Muscle layer of duodenum (tissue), 2 donors: ENCODE measurements at regions not wholly inside any gene's neighbourhood (a gene's known extent, or its start where the extent isn't known, plus 50 kb on each side); places are given as distances from the start of the nearest gene placed in this dataset.

Source experiments
- H3K27ac ChIP-seq: one replicate; pipeline ENCODE4 v1.7.0; 2013; ENCODE audit warnings: mild to moderate bottlenecking, low read length
- H3K27me3 ChIP-seq: one replicate; pipeline ENCODE4 v1.7.0; 2013; ENCODE audit warnings: low read depth, mild to moderate bottlenecking, control low read depth, low read length
- H3K36me3 ChIP-seq, 2 donors: one replicate each; pipeline ENCODE4 v1.7.0; 2013; ENCODE audit warnings: low read length in 2 of 2, control low read depth in 1 of 2, mild to moderate bottlenecking in 1 of 2; ENCODE audit not compliant: insufficient read depth in 2 of 2, control insufficient read depth in 1 of 2
- H3K4me1 ChIP-seq, 2 donors: one replicate each; pipeline ENCODE4 v1.7.0; 2013; ENCODE audit warnings: low read length in 2 of 2, mild to moderate bottlenecking in 2 of 2, control low read depth in 1 of 2, moderate library complexity in 1 of 2; ENCODE audit not compliant: insufficient read depth in 2 of 2, control insufficient read depth in 1 of 2
- H3K4me3 ChIP-seq, 2 donors: one replicate each; pipeline ENCODE4 v1.7.0; 2013; ENCODE audit warnings: low read length in 2 of 2, low read depth in 1 of 2, mild to moderate bottlenecking in 1 of 2
- H3K9me3 ChIP-seq, 2 donors: one replicate each; pipeline ENCODE4 v1.7.0; 2013; ENCODE audit warnings: low read length in 2 of 2, control low read depth in 1 of 2, mild to moderate bottlenecking in 1 of 2; ENCODE audit not compliant: control insufficient read depth in 1 of 2
- donor health status: healthy.

GRCh38 chrX:42242004-42242403 is 318.6 kb upstream of the CASK start:
- Histone ChIP-seq H3K27ac (no peak overlapping the region), H3K4me1 (no peaks in the 10 kb centered on the region), H3K4me3 (no peak overlapping the region), H3K36me3 (no peaks in the 10 kb centered on the region), H3K9me3 (no peaks in the 10 kb centered on the region), H3K27me3 (no peaks in the 10 kb centered on the region)

DNA sequence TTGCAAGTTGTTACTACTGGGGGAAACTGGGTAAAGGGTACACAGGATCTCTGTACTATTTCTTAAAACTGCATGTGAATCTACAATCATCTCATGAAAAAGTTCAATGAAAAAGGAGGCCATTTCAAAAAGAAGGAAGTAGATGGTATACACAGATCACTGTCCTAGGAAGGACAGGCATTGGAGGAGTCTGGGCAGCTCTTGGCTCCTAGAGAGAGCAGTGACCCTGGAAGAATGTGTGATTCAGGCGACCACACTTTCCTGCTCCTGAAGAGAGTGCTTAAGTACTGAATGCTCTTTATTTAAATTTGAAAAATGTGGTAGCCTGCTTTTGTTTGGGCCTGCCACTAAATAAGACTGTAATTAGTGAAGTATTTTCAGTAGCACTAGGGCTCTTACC is 318.1 kb upstream of the CASK start:
- no peaks in the 10 kb centered on the region for H3K27me3 ChIP-seq
- H3K9me3 ChIP-seq = no peaks in the 10 kb centered on the region
- no peak overlapping the region for H3K27ac ChIP-seq
- H3K4me3 ChIP-seq = no peak overlapping the region
- no peaks in the 10 kb centered on the region for H3K36me3 ChIP-seq
- H3K4me1 ChIP-seq = no peaks in the 10 kb centered on the region

- H3K27ac ChIP-seq = no peak overlapping the region
- no peaks in the 10 kb centered on the region for H3K36me3 ChIP-seq
- H3K27me3 ChIP-seq = no peaks in the 10 kb centered on the region
- H3K4me1 ChIP-seq = no peaks in the 10 kb centered on the region
- no peaks in the 10 kb centered on the region for H3K9me3 ChIP-seq
- no peak overlapping the region for H3K4me3 ChIP-seq
These were observed 314.6 kb upstream of the CASK start for GRCh38 chrX:42237956-42238355.

GRCh38 chrX:42229533-42229932 is 306.2 kb upstream of the CASK start:
- H3K36me3 ChIP-seq = no peaks in the 10 kb centered on the region
- no peaks in the 10 kb centered on the region for H3K9me3 ChIP-seq
- H3K27ac ChIP-seq = no peak overlapping the region
- H3K27me3 ChIP-seq = no peaks in the 10 kb centered on the region
- no peak overlapping the region for H3K4me3 ChIP-seq
- H3K4me1 ChIP-seq = no peaks in the 10 kb centered on the region

GRCh38 chrX:42220666-42221065 is 297.3 kb upstream of the CASK start:
- no peaks in the 10 kb centered on the region for H3K9me3 ChIP-seq
- H3K4me3 ChIP-seq = no peak overlapping the region
- H3K36me3 ChIP-seq = no peaks in the 10 kb centered on the region
- H3K4me1 ChIP-seq = no peaks in the 10 kb centered on the region
- no peaks in the 10 kb centered on the region for H3K27me3 ChIP-seq
- H3K27ac ChIP-seq = no peak overlapping the region

GRCh38 chrX:42220083-42220482 is 296.7 kb upstream of the CASK start:
- Histone ChIP-seq H3K4me1 (no peaks in the 10 kb centered on the region), H3K36me3 (no peaks in the 10 kb centered on the region), H3K27me3 (no peaks in the 10 kb centered on the region), H3K27ac (no peak overlapping the region), H3K4me3 (no peak overlapping the region), H3K9me3 (no peaks in the 10 kb centered on the region)

DNA sequence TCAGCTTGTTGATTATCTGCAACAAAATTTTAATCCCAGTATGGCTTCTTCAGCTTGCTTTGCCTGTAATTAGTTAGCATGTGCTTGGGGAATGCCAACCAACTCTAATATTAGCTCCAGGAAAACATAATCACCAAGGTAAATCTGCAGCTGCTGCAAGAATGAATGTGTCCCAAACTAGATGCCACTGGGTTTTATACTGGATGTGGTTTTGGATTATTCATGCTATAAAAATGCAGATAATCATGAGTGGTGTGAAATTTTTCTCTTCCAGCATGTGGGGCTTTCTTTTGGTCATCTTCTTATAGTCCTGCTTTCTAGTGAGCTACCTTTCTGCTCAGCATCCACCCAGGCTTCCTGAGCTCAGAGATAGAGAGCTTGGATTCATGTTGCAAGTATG is 295.9 kb upstream of the CASK start:
- Histone ChIP-seq H3K36me3 (no peaks in the 10 kb centered on the region), H3K4me3 (no peak overlapping the region), H3K4me1 (no peaks in the 10 kb centered on the region), H3K27ac (no peak overlapping the region), H3K9me3 (no peaks in the 10 kb centered on the region), H3K27me3 (no peaks in the 10 kb centered on the region)

DNA sequence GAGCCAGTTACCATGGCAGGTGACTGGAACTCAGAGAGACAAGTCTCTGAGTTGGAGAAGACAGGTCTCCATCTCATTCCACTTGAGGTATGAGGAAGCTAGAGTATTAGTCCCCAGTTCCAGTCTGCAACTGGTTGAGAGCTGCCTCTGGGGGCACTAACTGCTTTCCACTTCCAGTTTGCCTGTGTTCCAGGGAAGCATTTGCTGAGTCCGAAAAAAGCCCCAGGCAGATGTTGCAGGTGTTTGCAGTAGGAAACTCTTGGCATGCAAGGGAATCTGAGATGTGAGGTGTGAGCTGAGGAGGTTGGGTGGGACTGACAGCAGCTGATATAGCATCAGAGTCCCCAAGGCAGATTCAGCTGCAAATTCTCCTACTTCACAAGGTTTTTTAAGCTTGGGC is 272.2 kb upstream of the CASK start:
- H3K9me3 ChIP-seq = no peaks in the 10 kb centered on the region
- H3K36me3 ChIP-seq = no peaks in the 10 kb centered on the region
- no peaks in the 10 kb centered on the region for H3K4me1 ChIP-seq
- H3K27ac ChIP-seq = no peak overlapping the region
- H3K4me3 ChIP-seq = no peak overlapping the region
- H3K27me3 ChIP-seq = no peaks in the 10 kb centered on the region

DNA sequence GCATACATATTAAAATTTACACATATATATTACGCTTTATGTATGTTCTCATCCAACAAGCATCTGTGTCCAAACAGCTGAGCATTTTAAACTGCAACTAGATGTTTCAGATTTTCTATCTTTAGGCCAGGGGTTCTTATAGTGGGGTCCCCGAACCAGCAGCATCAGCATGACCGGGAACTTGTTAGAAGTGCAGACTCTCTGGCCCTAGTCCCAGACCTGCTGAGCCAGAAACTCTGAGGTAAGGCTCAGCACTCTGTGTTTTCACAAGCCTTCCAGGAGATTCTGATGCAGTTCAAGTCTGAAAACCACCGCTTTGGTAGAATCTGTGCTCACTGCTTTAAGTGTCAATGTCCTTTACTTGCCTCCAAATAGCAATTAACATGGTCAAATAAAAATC is 266.2 kb upstream of the CASK start:
- H3K27ac ChIP-seq = no peak overlapping the region
- no peaks in the 10 kb centered on the region for H3K27me3 ChIP-seq
- H3K9me3 ChIP-seq = no peaks in the 10 kb centered on the region
- no peaks in the 10 kb centered on the region for H3K4me1 ChIP-seq
- no peak overlapping the region for H3K4me3 ChIP-seq
- no peaks in the 10 kb centered on the region for H3K36me3 ChIP-seq

GRCh38 chrX:42188730-42189129 is 265.4 kb upstream of the CASK start:
- Histone ChIP-seq H3K36me3 (no peaks in the 10 kb centered on the region), H3K9me3 (no peaks in the 10 kb centered on the region), H3K27ac (no peak overlapping the region), H3K27me3 (no peaks in the 10 kb centered on the region), H3K4me1 (no peaks in the 10 kb centered on the region), H3K4me3 (no peak overlapping the region)

- no peaks in the 10 kb centered on the region for H3K9me3 ChIP-seq
- no peak overlapping the region for H3K4me3 ChIP-seq
- no peaks in the 10 kb centered on the region for H3K36me3 ChIP-seq
- H3K27me3 ChIP-seq = no peaks in the 10 kb centered on the region
- H3K4me1 ChIP-seq = no peaks in the 10 kb centered on the region
- H3K27ac ChIP-seq = no peak overlapping the region
These were observed 253.4 kb upstream of the CASK start for GRCh38 chrX:42176789-42177188.

DNA sequence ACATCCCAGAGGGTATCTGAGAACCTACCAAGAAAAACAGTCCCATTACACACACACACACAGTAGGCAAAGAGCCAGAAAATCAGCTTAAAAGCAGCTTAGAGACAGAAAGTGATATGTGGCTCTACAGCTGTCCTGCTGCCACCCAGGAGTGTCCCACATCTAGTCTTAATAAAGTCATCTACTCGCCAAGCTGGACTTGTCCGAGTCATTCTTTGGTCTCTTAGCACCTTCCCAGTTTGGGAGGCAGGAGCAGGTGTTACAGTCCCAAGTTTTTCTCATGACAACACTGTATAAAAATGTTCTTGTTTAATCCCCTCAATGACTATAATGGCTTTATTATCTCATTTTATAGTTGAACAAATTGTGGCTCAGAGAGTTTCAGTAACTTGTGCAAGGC is 252.5 kb upstream of the CASK start:
- Histone ChIP-seq H3K4me3 (no peak overlapping the region), H3K27ac (no peak overlapping the region), H3K36me3 (no peaks in the 10 kb centered on the region), H3K27me3 (no peaks in the 10 kb centered on the region), H3K4me1 (no peaks in the 10 kb centered on the region), H3K9me3 (no peaks in the 10 kb centered on the region)
